Effector memory CD4-positive, alpha-beta T cell (primary cell): ENCODE measurements at regions not wholly inside any gene's neighbourhood (a gene's known extent, or its start where the extent isn't known, plus 50 kb on each side); places are given as distances from the start of the nearest gene placed in this dataset.
"Not testable (repeated sequence)": the region's sequence is repeated elsewhere in the genome, so short reads cannot be mapped to it uniquely, and the experiment has no call there.

Experiments used
- DNase-seq, 3 donors: peaks; one replicate each; pipeline ENCODE4 v3.0.0-alpha.2; 2020
- H3K27ac ChIP-seq: 2 replicates; pipeline ENCODE4 v1.7.0; 2013; ENCODE audit warnings: mild to moderate bottlenecking, low read length, moderate library complexity; ENCODE audit not compliant: insufficient read depth, poor library complexity, severe bottlenecking
- H3K27me3 ChIP-seq: replicated peaks from 2 replicates; pipeline ENCODE4 v1.7.0; 2013; ENCODE audit warnings: mild to moderate bottlenecking, low read length; ENCODE audit not compliant: insufficient read depth, control insufficient read depth, poor library complexity, severe bottlenecking
- H3K36me3 ChIP-seq: 2 replicates; pipeline ENCODE4 v1.7.0; 2013; ENCODE audit warnings: mild to moderate bottlenecking, low read length, moderate library complexity; ENCODE audit not compliant: control insufficient read depth, insufficient read depth
- H3K4me1 ChIP-seq: 2 replicates; pipeline ENCODE4 v1.7.0; 2013; ENCODE audit warnings: low read length, mild to moderate bottlenecking; ENCODE audit not compliant: control insufficient read depth, insufficient read depth, poor library complexity, severe bottlenecking
- H3K4me3 ChIP-seq: 2 replicates; pipeline ENCODE4 v1.7.0; 2013; ENCODE audit warnings: low read length, low read depth, mild to moderate bottlenecking; ENCODE audit not compliant: insufficient read depth, poor library complexity, severe bottlenecking
- H3K9me3 ChIP-seq: 2 replicates; pipeline ENCODE4 v1.7.0; 2013; ENCODE audit warnings: mild to moderate bottlenecking, low read length, moderate library complexity; ENCODE audit not compliant: control insufficient read depth

- H3K4me1 ChIP-seq, H3K27me3 ChIP-seq, H3K36me3 ChIP-seq, DNase-seq, H3K4me3 ChIP-seq, H3K27ac ChIP-seq, H3K9me3 ChIP-seq: not testable (repeated sequence)
Measured at GRCh38 chr6:112688487-112689165, 341.5 kb downstream of the RFPL4B start.

DNA sequence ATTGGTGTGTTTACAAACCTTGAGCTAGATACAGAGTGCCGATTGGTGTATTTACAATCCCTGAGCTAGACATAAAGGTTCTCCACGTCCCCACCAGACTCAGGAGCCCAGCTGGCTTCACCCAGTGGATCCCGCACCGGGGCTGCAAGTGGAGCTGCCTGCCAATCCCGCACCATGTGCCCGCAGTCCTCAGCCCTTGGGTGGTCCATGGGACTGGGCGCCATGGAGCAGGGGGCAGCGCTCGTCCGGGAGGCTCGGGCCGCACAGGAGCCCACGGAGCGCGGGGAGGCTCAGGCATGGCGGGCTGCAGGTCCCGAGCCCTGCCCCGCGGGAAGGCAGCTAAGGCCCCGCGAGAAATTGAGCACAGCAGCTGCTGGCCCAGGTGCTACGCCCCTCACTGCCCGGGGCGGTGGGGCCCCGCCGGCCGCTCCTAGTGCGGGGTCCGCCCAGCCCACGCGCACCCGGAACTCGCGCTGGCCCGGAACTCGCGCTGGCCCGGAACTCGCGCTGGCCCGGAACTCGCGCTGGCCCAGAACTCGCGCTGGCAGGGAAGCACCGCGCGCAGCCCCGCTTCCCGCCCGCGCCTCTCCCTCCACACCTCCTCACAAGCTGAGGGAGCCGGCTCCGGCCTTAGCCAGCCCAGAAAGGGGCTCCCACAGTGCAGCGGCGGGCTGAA lies 342.2 kb downstream of the RFPL4B start:
- H3K4me3 ChIP-seq, H3K36me3 ChIP-seq, H3K27ac ChIP-seq, DNase-seq, H3K27me3 ChIP-seq, H3K4me1 ChIP-seq, H3K9me3 ChIP-seq: not testable (repeated sequence)

- H3K27me3 ChIP-seq, result no peaks in the 10 kb centered on the region
- H3K4me1 ChIP-seq, result no peaks in the 10 kb centered on the region
- no peak for DNase-seq
- H3K27ac ChIP-seq, result no peak overlapping the region
- no peak overlapping the region for H3K4me3 ChIP-seq
- H3K36me3 ChIP-seq, result no peaks in the 10 kb centered on the region
- H3K9me3 ChIP-seq, result no peaks in the 10 kb centered on the region
Measured at GRCh38 chr6:112690497-112691202, 343.5 kb downstream of the RFPL4B start.

GRCh38 chr6:112691289-112691688 lies 344.2 kb downstream of the RFPL4B start:
- no peak overlapping the region for H3K4me3 ChIP-seq
- H3K9me3 ChIP-seq, result no peaks in the 10 kb centered on the region
- no peaks in the 10 kb centered on the region for H3K36me3 ChIP-seq
- DNase-seq, result no peak
- H3K4me1 ChIP-seq, result no peaks in the 10 kb centered on the region
- H3K27ac ChIP-seq, result no peak overlapping the region
- no peaks in the 10 kb centered on the region for H3K27me3 ChIP-seq

GRCh38 chr6:112695001-112695400 lies 347.9 kb downstream of the RFPL4B start:
- no peak for DNase-seq
- no peaks in the 10 kb centered on the region for H3K36me3 ChIP-seq
- no peak overlapping the region for H3K4me3 ChIP-seq
- H3K9me3 ChIP-seq, result no peaks in the 10 kb centered on the region
- H3K27me3 ChIP-seq, result no peaks in the 10 kb centered on the region
- no peaks in the 10 kb centered on the region for H3K4me1 ChIP-seq
- no peak overlapping the region for H3K27ac ChIP-seq

DNA sequence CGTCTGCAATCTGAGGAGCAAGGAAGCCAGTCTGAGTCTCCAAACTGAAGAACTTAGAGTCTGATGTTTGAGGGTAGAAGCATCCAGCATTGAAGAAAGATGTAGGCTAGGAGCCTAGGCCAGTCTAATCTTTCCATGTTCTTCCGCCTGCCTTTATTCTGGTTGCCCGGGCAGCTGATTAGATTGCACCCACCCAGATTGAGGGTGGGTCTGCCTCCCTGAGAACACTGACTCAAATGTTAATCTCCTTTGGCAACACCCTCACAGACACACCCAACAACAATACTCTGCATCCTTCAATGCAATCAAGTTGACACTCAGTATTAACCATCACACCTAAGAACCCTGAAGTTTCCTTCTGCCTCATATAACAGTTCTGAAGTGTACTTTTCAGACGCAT lies 350.1 kb downstream of the RFPL4B start:
- Histone ChIP-seq H3K27ac (no peak overlapping the region), H3K36me3 (no peaks in the 10 kb centered on the region), H3K4me3 (no peak overlapping the region), H3K27me3 (no peaks in the 10 kb centered on the region), H3K4me1 (no peaks in the 10 kb centered on the region), H3K9me3 (no peaks in the 10 kb centered on the region)
- DNase-seq, result no peak

DNA sequence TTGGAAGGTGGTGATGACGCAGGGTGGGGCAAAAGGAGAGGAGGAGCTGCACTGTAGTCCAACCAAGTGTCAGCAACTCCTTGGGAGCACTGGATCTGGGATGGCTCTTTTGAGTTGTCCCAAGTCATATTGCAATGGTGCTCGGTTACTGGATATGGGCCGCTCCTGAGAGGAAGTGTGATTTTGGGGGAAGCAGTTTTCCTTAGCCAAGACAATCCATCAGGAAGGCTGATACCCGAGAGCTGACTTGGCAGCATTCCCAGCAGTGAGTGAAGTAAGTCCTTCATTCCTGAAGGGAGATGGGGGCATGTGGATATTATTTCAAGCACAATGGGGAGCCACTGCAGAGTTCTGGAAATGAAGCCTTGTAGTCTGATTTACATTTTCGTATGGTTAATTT lies 354.1 kb downstream of the RFPL4B start:
- Histone ChIP-seq H3K4me3 (no peak overlapping the region), H3K27me3 (no peaks in the 10 kb centered on the region), H3K4me1 (no peaks in the 10 kb centered on the region), H3K36me3 (no peaks in the 10 kb centered on the region), H3K9me3 (no peaks in the 10 kb centered on the region), H3K27ac (no peak overlapping the region)
- DNase-seq, result no peak

- no peaks in the 10 kb centered on the region for H3K4me1 ChIP-seq
- no peaks in the 10 kb centered on the region for H3K9me3 ChIP-seq
- H3K27ac ChIP-seq, result no peak overlapping the region
- DNase-seq, result no peak
- no peak overlapping the region for H3K4me3 ChIP-seq
- H3K27me3 ChIP-seq, result no peaks in the 10 kb centered on the region
- H3K36me3 ChIP-seq, result no peaks in the 10 kb centered on the region
Measured at GRCh38 chr6:112710710-112711109, 363.6 kb downstream of the RFPL4B start.

- no peak for DNase-seq
- no peaks in the 10 kb centered on the region for H3K9me3 ChIP-seq
- H3K4me3 ChIP-seq, result no peak overlapping the region
- H3K27me3 ChIP-seq, result no peaks in the 10 kb centered on the region
- H3K27ac ChIP-seq, result no peak overlapping the region
- H3K4me1 ChIP-seq, result no peaks in the 10 kb centered on the region
- no peaks in the 10 kb centered on the region for H3K36me3 ChIP-seq
Measured at GRCh38 chr6:112713402-112713801, 366.3 kb downstream of the RFPL4B start.

GRCh38 chr6:112717401-112717800 lies 370.3 kb downstream of the RFPL4B start:
- Histone ChIP-seq H3K4me1 (no peaks in the 10 kb centered on the region), H3K9me3 (no peaks in the 10 kb centered on the region), H3K36me3 (no peaks in the 10 kb centered on the region), H3K27ac (no peak overlapping the region), H3K4me3 (no peak overlapping the region), H3K27me3 (no peaks in the 10 kb centered on the region)
- no peak for DNase-seq
